ENCODE measurements at regions not wholly inside any gene's neighbourhood (a gene's known extent, or its start where the extent isn't known, plus 50 kb on each side); places are given as distances from the start of the nearest gene placed in this dataset.
"Not testable (repeated sequence)": the region's sequence is repeated elsewhere in the genome, so short reads cannot be mapped to it uniquely, and the experiment has no call there.

- H3K27me3 ChIP-seq (ENCODE audit: control insufficient read depth, insufficient read depth, low read length), result no peaks in the 10 kb centered on the region
- H3K4me3 ChIP-seq (ENCODE audit: low read depth, low read length), result no peak overlapping the region
- H3K9me3 ChIP-seq (ENCODE audit: control insufficient read depth, insufficient read depth, low read length), result no peaks in the 10 kb centered on the region
- H3K27ac ChIP-seq (ENCODE audit: low read depth, low read length), result no peak overlapping the region
- no peaks in the 10 kb centered on the region for H3K4me1 ChIP-seq (ENCODE audit: control insufficient read depth, insufficient read depth, low read length)
- no peak for DNase-seq (ENCODE audit: low read depth in 4 of 6, low spot score in 6 of 6)
- H3K36me3 ChIP-seq (ENCODE audit: control insufficient read depth, insufficient read depth, low read length), result no peaks in the 10 kb centered on the region
Observed at GRCh38 chr12:89058402-89058801, 293.9 kb downstream of the DUSP6 start.

- not testable (repeated sequence) for H3K27ac ChIP-seq (ENCODE audit: low read depth, low read length); H3K4me1 ChIP-seq (ENCODE audit: control insufficient read depth, insufficient read depth, low read length); H3K27me3 ChIP-seq (ENCODE audit: control insufficient read depth, insufficient read depth, low read length); H3K9me3 ChIP-seq (ENCODE audit: control insufficient read depth, insufficient read depth, low read length); H3K4me3 ChIP-seq (ENCODE audit: low read depth, low read length); H3K36me3 ChIP-seq (ENCODE audit: control insufficient read depth, insufficient read depth, low read length); DNase-seq (ENCODE audit: low read depth in 4 of 6, low spot score in 6 of 6)
- WGBS (ENCODE audit: insufficient coverage), result no CpG with 5 or more reads among the region's 4 CpGs
Observed at GRCh38 chr12:89053817-89054216, 298.5 kb downstream of the DUSP6 start.

GRCh38 chr12:89051065-89051677 lies 301.1 kb downstream of the DUSP6 start:
- Histone ChIP-seq H3K36me3 (ENCODE audit: control insufficient read depth, insufficient read depth, low read length) (no peaks in the 10 kb centered on the region), H3K4me1 (ENCODE audit: control insufficient read depth, insufficient read depth, low read length) (no peaks in the 10 kb centered on the region), H3K9me3 (ENCODE audit: control insufficient read depth, insufficient read depth, low read length) (no peaks in the 10 kb centered on the region), H3K27ac (ENCODE audit: low read depth, low read length) (no peak overlapping the region), H3K4me3 (ENCODE audit: low read depth, low read length) (no peak overlapping the region), H3K27me3 (ENCODE audit: control insufficient read depth, insufficient read depth, low read length) (no peaks in the 10 kb centered on the region)
- DNase-seq (ENCODE audit: low read depth in 4 of 6, low spot score in 6 of 6), result peak; percentile 38 to 88 (median 57)
- WGBS (ENCODE audit: insufficient coverage), result no CpG with 5 or more reads among the region's 2 CpGs

GRCh38 chr12:89047856-89048418 lies 304.4 kb downstream of the DUSP6 start:
- Histone ChIP-seq H3K9me3 (ENCODE audit: control insufficient read depth, insufficient read depth, low read length) (no peaks in the 10 kb centered on the region), H3K4me1 (ENCODE audit: control insufficient read depth, insufficient read depth, low read length) (no peaks in the 10 kb centered on the region), H3K27me3 (ENCODE audit: control insufficient read depth, insufficient read depth, low read length) (no peaks in the 10 kb centered on the region), H3K27ac (ENCODE audit: low read depth, low read length) (no peak overlapping the region), H3K36me3 (ENCODE audit: control insufficient read depth, insufficient read depth, low read length) (no peaks in the 10 kb centered on the region), H3K4me3 (ENCODE audit: low read depth, low read length) (no peak overlapping the region)
- DNase-seq (ENCODE audit: low read depth in 4 of 6, low spot score in 6 of 6), result no peak
- no CpG with 5 or more reads among the region's 2 CpGs for WGBS (ENCODE audit: insufficient coverage)

GRCh38 chr12:89041078-89041477 lies 311.2 kb downstream of the DUSP6 start:
- no peaks in the 10 kb centered on the region for H3K9me3 ChIP-seq (ENCODE audit: control insufficient read depth, insufficient read depth, low read length)
- 100% methylated on average over 1 of the region's 2 CpGs for WGBS (ENCODE audit: insufficient coverage)

GRCh38 chr12:89040146-89040964 lies 311.9 kb downstream of the DUSP6 start:
- no peak for DNase-seq (ENCODE audit: low read depth in 4 of 6, low spot score in 6 of 6)
- Histone ChIP-seq H3K27ac (ENCODE audit: low read depth, low read length) (no peak overlapping the region), H3K4me3 (ENCODE audit: low read depth, low read length) (no peak overlapping the region), H3K4me1 (ENCODE audit: control insufficient read depth, insufficient read depth, low read length) (no peaks in the 10 kb centered on the region), H3K27me3 (ENCODE audit: control insufficient read depth, insufficient read depth, low read length) (no peaks in the 10 kb centered on the region), H3K9me3 (ENCODE audit: control insufficient read depth, insufficient read depth, low read length) (no peaks in the 10 kb centered on the region), H3K36me3 (ENCODE audit: control insufficient read depth, insufficient read depth, low read length) (no peaks in the 10 kb centered on the region)
- 92% methylated on average over 5 of the region's 10 CpGs for WGBS (ENCODE audit: insufficient coverage)

More at GRCh38 chr12:89041078-89041477, 311.2 kb downstream of the DUSP6 start:
- Histone ChIP-seq H3K27ac (ENCODE audit: low read depth, low read length) (no peak overlapping the region), H3K36me3 (ENCODE audit: control insufficient read depth, insufficient read depth, low read length) (no peaks in the 10 kb centered on the region), H3K27me3 (ENCODE audit: control insufficient read depth, insufficient read depth, low read length) (no peaks in the 10 kb centered on the region), H3K4me1 (ENCODE audit: control insufficient read depth, insufficient read depth, low read length) (no peaks in the 10 kb centered on the region), H3K4me3 (ENCODE audit: low read depth, low read length) (no peak overlapping the region)
- no peak for DNase-seq (ENCODE audit: low read depth in 4 of 6, low spot score in 6 of 6)

- WGBS (ENCODE audit: insufficient coverage), result 84% methylated on average over 3 of the region's 4 CpGs
- DNase-seq (ENCODE audit: low read depth in 4 of 6, low spot score in 6 of 6), result no peak
- H3K4me3 ChIP-seq (ENCODE audit: low read depth, low read length), result no peak overlapping the region
- no peaks in the 10 kb centered on the region for H3K36me3 ChIP-seq (ENCODE audit: control insufficient read depth, insufficient read depth, low read length)
- no peaks in the 10 kb centered on the region for H3K9me3 ChIP-seq (ENCODE audit: control insufficient read depth, insufficient read depth, low read length)
- H3K4me1 ChIP-seq (ENCODE audit: control insufficient read depth, insufficient read depth, low read length), result no peaks in the 10 kb centered on the region
- no peak overlapping the region for H3K27ac ChIP-seq (ENCODE audit: low read depth, low read length)
- no peaks in the 10 kb centered on the region for H3K27me3 ChIP-seq (ENCODE audit: control insufficient read depth, insufficient read depth, low read length)
Observed at GRCh38 chr12:89038831-89039512, 313.3 kb downstream of the DUSP6 start.

GRCh38 chr12:89033062-89033461 lies 319.2 kb downstream of the DUSP6 start:
- H3K36me3 ChIP-seq (ENCODE audit: control insufficient read depth, insufficient read depth, low read length), result no peaks in the 10 kb centered on the region
- WGBS (ENCODE audit: insufficient coverage), result 90% methylated on average over 3 of the region's 3 CpGs
- H3K4me1 ChIP-seq (ENCODE audit: control insufficient read depth, insufficient read depth, low read length), result no peaks in the 10 kb centered on the region
- H3K27ac ChIP-seq (ENCODE audit: low read depth, low read length), result no peak overlapping the region
- H3K4me3 ChIP-seq (ENCODE audit: low read depth, low read length), result no peak overlapping the region
- H3K27me3 ChIP-seq (ENCODE audit: control insufficient read depth, insufficient read depth, low read length), result no peaks in the 10 kb centered on the region
- H3K9me3 ChIP-seq (ENCODE audit: control insufficient read depth, insufficient read depth, low read length), result no peaks in the 10 kb centered on the region
- DNase-seq (ENCODE audit: low read depth in 4 of 6, low spot score in 6 of 6), result no peak

GRCh38 chr12:89029961-89030360 lies 322.3 kb downstream of the DUSP6 start:
- H3K36me3 ChIP-seq (ENCODE audit: control insufficient read depth, insufficient read depth, low read length), result no peaks in the 10 kb centered on the region
- no peaks in the 10 kb centered on the region for H3K27me3 ChIP-seq (ENCODE audit: control insufficient read depth, insufficient read depth, low read length)
- H3K4me1 ChIP-seq (ENCODE audit: control insufficient read depth, insufficient read depth, low read length), result no peaks in the 10 kb centered on the region
- H3K4me3 ChIP-seq (ENCODE audit: low read depth, low read length), result no peak overlapping the region
- no peak overlapping the region for H3K27ac ChIP-seq (ENCODE audit: low read depth, low read length)
- no peaks in the 10 kb centered on the region for H3K9me3 ChIP-seq (ENCODE audit: control insufficient read depth, insufficient read depth, low read length)
- DNase-seq (ENCODE audit: low read depth in 4 of 6, low spot score in 6 of 6), result no peak
- WGBS (ENCODE audit: insufficient coverage), result no CpG with 5 or more reads among the region's 2 CpGs
